DOHH2 (cell line): ENCODE measurements at regions not wholly inside any gene's neighbourhood (a gene's known extent, or its start where the extent isn't known, plus 50 kb on each side); places are given as distances from the start of the nearest gene placed in this dataset.
A peak's percentile ranks its signal among the peaks of the same experiment; 100 is the strongest.

Source experiments
- H3F3A ChIP-seq: fragments of 200-600 bp; sonication (generic), shearing (Covaris generic); 2 replicates; pipeline ENCODE4 v1.6.0; 2016; ENCODE audit warnings: antibody characterized with exemption, mild to moderate bottlenecking; ENCODE audit not compliant: control insufficient read depth, insufficient read depth
- H3K27ac ChIP-seq: fragments of 200-600 bp; sonication (generic); 2 replicates; pipeline ENCODE4 v1.5.1; 2014; ENCODE audit warnings: low read depth, mild to moderate bottlenecking, low read length, moderate library complexity
- H3K27me3 ChIP-seq: fragments of 200-600 bp; sonication (generic); 2 replicates; pipeline ENCODE4 v1.6.1; 2014; ENCODE audit warnings: mild to moderate bottlenecking, low read length, mixed read lengths; ENCODE audit not compliant: control insufficient read depth
- H3K36me3 ChIP-seq: fragments of 200-600 bp; sonication (generic); 2 replicates; pipeline ENCODE4 v1.6.1; 2014; ENCODE audit warnings: mild to moderate bottlenecking, low read length, moderate library complexity, mixed read lengths; ENCODE audit not compliant: control insufficient read depth
- H3K4me1 ChIP-seq: fragments of 200-600 bp; sonication (generic); 2 replicates; pipeline ENCODE4 v1.6.1; 2014; ENCODE audit warnings: mild to moderate bottlenecking, low read length, mixed read lengths; ENCODE audit not compliant: control insufficient read depth
- H3K4me2 ChIP-seq: fragments of 200-600 bp; sonication (generic); 2 replicates; pipeline ENCODE4 v1.6.0; 2014; ENCODE audit warnings: mild to moderate bottlenecking, low read length, moderate library complexity
- H3K4me3 ChIP-seq: fragments of 200-600 bp; sonication (generic); 2 replicates; pipeline ENCODE4 v1.5.1; 2014; ENCODE audit warnings: mild to moderate bottlenecking, low read length, mixed read lengths
- H3K79me2 ChIP-seq: fragments of 200-600 bp; sonication (generic); 2 replicates; pipeline ENCODE4 v1.6.1; 2014; ENCODE audit warnings: mild to moderate bottlenecking, low read length, mixed read lengths; ENCODE audit not compliant: control insufficient read depth
- H3K9me2 ChIP-seq: fragments of 200-600 bp; sonication (generic); replicated peaks from 2 replicates; pipeline ENCODE4 v1.6.1; 2014; ENCODE audit warnings: mild to moderate bottlenecking, low read length, mixed read lengths; ENCODE audit not compliant: control insufficient read depth
- H3K9me3 ChIP-seq: fragments of 200-600 bp; sonication (generic); 2 replicates; pipeline ENCODE4 v1.6.1; 2014; ENCODE audit warnings: antibody characterized with exemption, low read length, mixed read lengths; ENCODE audit not compliant: control insufficient read depth, insufficient read depth
- H4K20me1 ChIP-seq: fragments of 200-600 bp; sonication (generic); 2 replicates; pipeline ENCODE4 v1.6.0; 2014; ENCODE audit warnings: low read depth, mild to moderate bottlenecking, antibody characterized with exemption, low read length, moderate library complexity; ENCODE audit not compliant: control insufficient read depth, insufficient read depth
- CTCF ChIP-seq: fragments of 200-600 bp; sonication (generic); IDR thresholded peaks from one replicate; pipeline ENCODE4 v1.5.1; 2014; ENCODE audit warnings: antibody characterized with exemption, mild to moderate bottlenecking, low read depth, low read length; ENCODE audit not compliant: poor library complexity, severe bottlenecking
- EZH2phosphoT487 ChIP-seq: fragments of 200-600 bp; sonication (generic); IDR thresholded peaks from 2 replicates; pipeline ENCODE4 v1.6.1; 2017; ENCODE audit warnings: borderline replicate concordance, mild to moderate bottlenecking, antibody characterized with exemption, low read length, moderate library complexity, mixed read lengths

- Histone ChIP-seq H3K4me1 (peaks cover 12% of the 10 kb centered on the region), H3K4me3 (no peak overlapping the region), H3F3A (no peaks in the 10 kb centered on the region), H3K27ac (no peak overlapping the region), H3K4me2 (peak overlapping the region; percentile 18; the same call in 1 of the 2 replicates), H3K27me3 (no peaks in the 10 kb centered on the region), H4K20me1 (no peaks in the 10 kb centered on the region), H3K9me3 (peaks cover 3% of the 10 kb centered on the region), H3K9me2 (no peaks in the 10 kb centered on the region), H3K79me2 (no peaks in the 10 kb centered on the region), H3K36me3 (no peaks in the 10 kb centered on the region)
- TF ChIP-seq CTCF (no peak), EZH2phosphoT487 (no peak)
Observed at GRCh38 chr3:59300733-59301132, 250.9 kb upstream of the CFAP20DC start.

- H3K36me3 ChIP-seq: no peaks in the 10 kb centered on the region
- H3K4me2 ChIP-seq: no peak overlapping the region
- peaks cover 7% of the 10 kb centered on the region for H3K9me3 ChIP-seq
- no peaks in the 10 kb centered on the region for H3K27me3 ChIP-seq
- H3K4me1 ChIP-seq: peaks cover 12% of the 10 kb centered on the region
- TF ChIP-seq EZH2phosphoT487: no peak
- H4K20me1 ChIP-seq: no peaks in the 10 kb centered on the region
- no peaks in the 10 kb centered on the region for H3F3A ChIP-seq
- no peak overlapping the region for H3K27ac ChIP-seq
- no peak overlapping the region for H3K4me3 ChIP-seq
- H3K9me2 ChIP-seq: no peaks in the 10 kb centered on the region
- H3K79me2 ChIP-seq: no peaks in the 10 kb centered on the region
Observed at GRCh38 chr3:59299561-59299960, 249.7 kb upstream of the CFAP20DC start.

- Histone ChIP-seq H3K79me2 (no peaks in the 10 kb centered on the region), H3K9me3 (peaks cover 24% of the 10 kb centered on the region), H3K27me3 (no peaks in the 10 kb centered on the region), H3K4me1 (peaks cover 9% of the 10 kb centered on the region), H4K20me1 (no peaks in the 10 kb centered on the region), H3K27ac (no peak overlapping the region), H3K4me2 (no peak overlapping the region), H3K9me2 (no peaks in the 10 kb centered on the region), H3K4me3 (no peak overlapping the region), H3K36me3 (no peaks in the 10 kb centered on the region), H3F3A (no peaks in the 10 kb centered on the region)
- TF ChIP-seq CTCF: no peak
- TF ChIP-seq EZH2phosphoT487: no peak
Observed at GRCh38 chr3:59290358-59290757, 240.5 kb upstream of the CFAP20DC start.

GRCh38 chr3:59289831-59290230 is 240.0 kb upstream of the CFAP20DC start:
- no peaks in the 10 kb centered on the region for H3K9me2 ChIP-seq
- H3K4me1 ChIP-seq: peaks cover 9% of the 10 kb centered on the region
- no peak overlapping the region for H3K4me2 ChIP-seq
- H3K4me3 ChIP-seq: no peak overlapping the region
- H3K27me3 ChIP-seq: no peaks in the 10 kb centered on the region
- H3K36me3 ChIP-seq: no peaks in the 10 kb centered on the region
- no peaks in the 10 kb centered on the region for H4K20me1 ChIP-seq
- TF ChIP-seq EZH2phosphoT487 (no peak), CTCF (no peak)
- no peaks in the 10 kb centered on the region for H3F3A ChIP-seq
- no peaks in the 10 kb centered on the region for H3K79me2 ChIP-seq
- no peak overlapping the region for H3K27ac ChIP-seq
- peaks cover 24% of the 10 kb centered on the region for H3K9me3 ChIP-seq
